ENCODE measurements at regions not wholly inside any gene's neighbourhood (a gene's known extent, or its start where the extent isn't known, plus 50 kb on each side); places are given as distances from the start of the nearest gene placed in this dataset.
"Not testable (repeated sequence)": the region's sequence is repeated elsewhere in the genome, so short reads cannot be mapped to it uniquely, and the experiment has no call there.

DNA sequence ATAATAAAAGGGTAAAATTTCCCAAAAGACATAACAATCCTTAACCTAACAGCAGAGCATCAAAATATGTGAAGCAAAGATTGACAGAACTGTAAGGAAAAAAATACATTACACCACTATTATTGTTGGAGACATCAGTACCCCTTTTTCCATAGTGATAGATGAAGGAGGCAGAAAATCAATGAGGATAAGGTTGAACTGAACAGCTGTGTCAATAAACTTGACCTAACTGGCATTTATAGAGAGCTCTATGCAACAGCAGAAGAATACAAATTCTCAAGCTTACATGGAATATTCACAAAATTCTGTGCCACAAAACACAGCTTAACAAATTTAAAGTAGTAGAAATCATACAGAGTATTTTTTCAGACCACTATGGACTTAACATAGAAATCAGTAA, 195.0 kb upstream of the ELAC2 start:
- DNase-seq (ENCODE audit: low read depth) = no peak

DNA sequence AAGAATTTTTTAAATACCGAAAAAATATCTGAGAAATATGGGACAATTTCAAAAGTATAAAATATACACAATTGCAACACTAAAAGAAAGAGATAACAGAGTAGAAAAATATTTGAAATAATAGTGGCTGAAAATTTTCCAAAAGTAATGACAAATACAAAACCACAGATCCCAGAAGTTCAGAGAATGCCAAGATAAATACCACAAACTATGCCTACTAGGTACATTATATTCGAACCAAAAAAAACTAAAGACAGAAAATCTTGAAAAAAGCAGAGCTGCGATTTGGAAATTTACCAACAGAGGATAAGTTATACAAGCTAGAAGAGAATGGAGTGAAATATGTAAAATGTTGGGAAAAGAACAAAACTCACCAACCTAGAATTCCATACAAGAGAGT, 191.3 kb upstream of the ELAC2 start:
- no peak for DNase-seq (ENCODE audit: low read depth)

DNA sequence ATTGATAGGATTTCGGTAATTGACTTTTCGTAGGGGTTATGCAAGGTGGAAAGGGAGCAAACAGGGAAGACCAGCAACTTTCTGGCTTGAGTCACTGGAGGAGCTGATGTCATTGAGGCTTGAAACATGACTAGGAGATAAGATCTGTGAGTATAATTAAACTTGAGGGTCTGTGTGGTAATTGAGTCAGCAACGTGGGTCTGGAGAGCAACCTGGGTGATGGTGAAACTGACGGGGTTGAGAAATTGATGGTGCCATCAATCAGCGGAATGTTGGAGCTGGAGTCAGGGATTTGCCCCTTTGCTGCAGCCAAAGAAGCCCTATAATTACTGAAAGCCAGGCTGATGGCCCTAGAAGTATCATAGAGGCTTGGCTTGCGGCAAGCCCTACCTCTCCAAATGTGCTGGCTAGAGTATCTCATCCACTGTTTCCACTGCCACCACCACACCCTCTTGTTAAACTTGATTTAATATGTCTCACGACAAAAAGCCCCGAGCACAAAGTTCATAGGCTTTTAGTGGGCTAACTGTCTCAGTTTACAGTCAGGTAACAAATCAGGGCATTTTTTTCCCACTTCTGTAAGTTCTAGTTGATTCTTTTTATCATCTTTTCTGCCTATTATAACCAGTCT, 186.9 kb upstream of the ELAC2 start:
- DNase-seq (ENCODE audit: low read depth) = no peak

DNA sequence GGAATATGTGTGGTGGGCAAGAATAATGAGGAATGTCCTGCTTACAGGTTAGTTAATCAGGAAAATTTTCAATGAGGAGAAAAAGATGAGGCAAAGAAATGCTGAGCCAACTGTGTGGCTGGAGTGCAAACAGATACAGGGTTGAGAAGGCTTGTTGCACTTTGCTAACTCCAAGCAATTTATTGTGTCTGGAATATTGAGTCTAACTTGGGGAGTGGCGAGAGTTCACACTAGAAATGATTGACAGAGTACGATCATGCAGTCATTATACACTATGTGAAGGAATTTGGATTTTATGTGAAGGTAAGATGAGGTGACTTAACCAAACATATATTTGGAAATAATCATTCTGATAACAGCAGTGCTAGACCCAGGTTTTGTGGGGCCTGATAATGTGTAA, 185.0 kb upstream of the ELAC2 start:
- DNase-seq (ENCODE audit: low read depth) = no peak

DNA sequence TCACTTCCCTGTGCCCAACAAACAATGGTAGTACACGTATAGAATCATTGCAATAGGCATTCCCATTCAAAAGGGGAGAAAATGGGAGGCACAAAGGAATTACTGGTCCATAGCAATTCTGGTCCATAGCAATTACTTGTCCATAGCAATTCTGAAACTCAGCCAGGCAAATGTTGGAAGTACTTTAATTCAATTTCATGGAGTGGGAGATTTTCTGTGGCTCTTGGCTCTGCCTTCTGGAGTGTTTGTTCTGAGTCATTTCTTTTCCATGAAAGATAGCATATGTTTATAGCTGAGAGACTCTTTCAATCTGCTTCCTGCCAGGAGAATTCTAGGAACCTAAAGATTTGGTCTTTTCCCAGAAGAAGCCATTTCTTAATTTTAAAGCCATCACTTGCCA, 182.8 kb upstream of the ELAC2 start:
- no peak for DNase-seq (ENCODE audit: low read depth)

DNA sequence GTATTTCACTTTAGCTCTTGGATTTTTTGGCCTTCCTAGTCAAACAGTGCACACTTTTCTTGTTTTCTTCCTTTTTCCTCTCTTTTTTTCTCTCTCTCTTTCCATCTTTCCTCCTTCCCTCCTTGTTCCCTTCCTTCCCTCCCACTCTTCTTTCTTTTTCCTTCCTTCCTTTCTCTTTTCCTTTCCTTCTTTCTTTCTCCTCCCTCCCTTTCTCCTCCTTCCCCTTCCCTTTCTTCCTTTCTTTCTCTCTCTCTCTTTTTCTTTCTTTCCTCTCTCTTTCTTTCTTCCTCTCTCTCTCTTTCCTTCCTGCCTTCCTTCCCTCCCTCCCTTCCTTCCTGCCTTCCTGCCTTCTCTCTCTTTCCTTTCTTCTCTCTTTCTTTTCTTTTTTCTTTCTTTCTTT, 181.6 kb upstream of the ELAC2 start:
- DNase-seq (ENCODE audit: low read depth) = no peak

DNA sequence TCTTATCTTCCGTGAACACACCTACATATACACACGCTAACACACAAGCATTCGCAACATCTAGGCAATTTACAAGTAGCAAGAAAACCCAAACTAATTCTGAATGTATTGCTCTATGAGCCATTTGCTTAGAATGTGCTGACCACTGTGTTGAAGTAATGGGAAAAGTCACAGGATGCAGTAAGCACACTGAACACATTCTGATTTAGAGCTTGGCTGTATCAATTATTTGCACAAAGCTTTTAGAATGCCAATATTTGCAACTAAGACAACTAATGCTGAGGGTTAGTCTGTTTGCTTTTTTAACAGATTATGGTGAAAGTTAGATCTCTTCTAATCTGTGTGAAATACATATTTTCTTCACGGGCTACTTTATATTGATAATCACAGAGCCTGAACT, 179.8 kb upstream of the ELAC2 start:
- no peak for DNase-seq (ENCODE audit: low read depth)

DNA sequence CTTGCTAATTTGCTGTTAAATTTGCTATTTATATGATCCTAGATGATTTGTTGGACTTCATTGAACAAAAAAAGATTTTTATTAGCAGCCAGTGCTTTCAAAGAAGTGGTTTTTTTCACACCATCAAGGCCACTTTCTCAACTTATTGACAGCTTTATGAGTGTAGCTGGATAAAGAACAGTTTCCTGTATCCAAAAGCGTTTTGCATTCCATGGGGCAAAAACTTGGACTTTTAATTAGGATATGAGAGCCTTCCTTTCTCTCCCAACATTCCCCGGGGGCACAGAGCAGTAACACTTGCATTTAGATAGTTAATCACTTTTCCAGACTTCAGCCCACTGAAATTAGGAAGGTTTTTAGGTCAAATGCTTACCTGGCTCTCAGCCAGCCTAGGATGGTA, 177.1 kb upstream of the ELAC2 start:
- DNase-seq (ENCODE audit: low read depth) = no peak

DNA sequence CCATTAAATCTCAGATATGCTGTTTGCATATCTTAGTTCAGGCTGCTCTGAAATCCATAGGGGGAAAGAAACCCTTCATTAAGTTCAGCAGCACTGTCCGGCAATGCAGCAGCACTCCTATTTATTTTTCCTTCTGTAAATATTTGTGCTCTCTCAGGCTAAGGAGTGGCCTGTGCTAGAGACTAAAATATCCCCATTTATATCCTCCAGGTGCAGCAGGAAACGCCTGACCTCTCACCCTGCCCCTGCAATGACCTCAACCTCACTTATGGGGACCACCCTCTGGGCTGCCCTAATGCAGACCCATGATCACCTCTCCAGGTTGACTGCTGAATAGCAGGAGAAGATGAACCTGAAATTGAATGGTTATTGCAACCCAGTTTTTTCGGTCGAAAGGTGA, 165.0 kb upstream of the ELAC2 start:
- no peak for DNase-seq (ENCODE audit: low read depth)

DNA sequence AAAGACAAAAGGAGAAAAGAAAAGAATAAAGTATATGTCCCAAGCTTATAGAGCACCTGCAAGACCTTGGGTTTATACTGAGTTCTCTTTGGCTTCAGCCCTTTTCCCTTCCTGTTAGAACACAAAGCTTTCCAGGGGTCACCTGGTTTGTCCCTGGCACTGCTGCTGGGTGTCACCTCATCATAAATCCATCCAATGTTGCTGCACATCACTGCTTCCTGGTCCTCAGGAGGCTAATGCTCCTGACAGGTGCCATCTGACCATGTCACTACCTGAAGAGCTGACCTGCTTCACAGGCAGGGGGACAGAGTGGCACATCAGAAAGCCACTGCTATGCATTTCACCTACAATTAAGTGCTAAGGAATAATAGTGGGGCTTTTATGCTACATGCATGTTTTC, 164.6 kb upstream of the ELAC2 start:
- DNase-seq (ENCODE audit: low read depth) = no peak

DNA sequence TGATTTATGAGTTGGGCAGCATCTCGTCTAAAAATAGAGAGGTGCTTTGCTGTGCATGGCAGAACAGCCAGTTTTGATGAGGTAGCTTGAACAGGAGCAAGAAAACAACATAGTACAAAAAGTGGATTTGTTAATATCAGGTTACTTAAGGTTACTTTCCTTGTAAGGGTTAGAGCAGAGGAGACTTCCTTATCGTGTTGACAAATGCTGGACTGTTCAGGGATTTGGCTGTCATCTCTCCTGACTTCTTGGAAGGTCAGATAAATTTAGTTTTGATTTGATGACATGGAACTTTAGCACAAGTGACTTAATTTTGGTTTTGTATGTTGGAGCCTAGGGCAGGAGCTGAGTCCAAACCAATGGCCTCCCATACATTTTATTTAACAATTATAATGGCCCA, 163.9 kb upstream of the ELAC2 start:
- no peak for DNase-seq (ENCODE audit: low read depth)

DNA sequence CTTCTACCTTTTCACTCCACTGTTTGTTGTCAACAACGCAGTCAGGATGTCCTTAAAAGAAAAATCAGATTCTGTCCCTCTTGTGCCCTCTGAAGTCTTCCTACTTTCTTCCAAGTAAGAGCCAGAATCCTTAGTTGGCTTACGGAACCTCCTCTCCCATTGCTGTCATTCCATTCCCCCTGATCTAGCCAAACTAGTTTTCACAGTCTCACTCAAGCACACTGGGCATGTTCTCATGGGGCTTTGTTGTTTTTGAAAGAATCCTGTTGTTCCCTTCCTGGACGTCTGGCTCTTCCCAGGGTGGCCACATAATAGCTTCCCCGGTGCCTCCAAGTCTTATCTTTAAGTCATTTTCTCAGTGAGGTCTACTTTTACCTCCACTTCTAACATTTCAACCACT, 158.6 kb upstream of the ELAC2 start:
- DNase-seq (ENCODE audit: low read depth) = no peak

DNA sequence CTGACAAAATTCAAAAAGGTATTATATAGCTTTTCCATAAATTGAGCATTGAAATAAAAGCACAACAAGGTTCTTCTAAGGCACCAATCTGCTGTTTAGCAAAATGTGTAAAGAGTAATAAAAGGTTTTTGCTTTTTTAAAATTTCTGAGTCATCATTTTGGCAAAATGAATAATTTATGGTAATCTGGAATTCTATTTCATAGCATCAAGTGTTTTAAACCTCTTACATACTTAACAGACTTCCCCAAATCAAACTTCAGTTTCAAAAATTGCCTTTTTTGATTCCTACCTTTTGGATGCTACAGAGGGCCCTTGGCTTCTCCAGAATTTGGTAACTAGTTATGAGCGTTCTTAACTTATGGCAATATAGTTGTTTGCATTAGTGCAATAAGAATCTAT, 154.0 kb upstream of the ELAC2 start:
- no peak for DNase-seq (ENCODE audit: low read depth)

DNA sequence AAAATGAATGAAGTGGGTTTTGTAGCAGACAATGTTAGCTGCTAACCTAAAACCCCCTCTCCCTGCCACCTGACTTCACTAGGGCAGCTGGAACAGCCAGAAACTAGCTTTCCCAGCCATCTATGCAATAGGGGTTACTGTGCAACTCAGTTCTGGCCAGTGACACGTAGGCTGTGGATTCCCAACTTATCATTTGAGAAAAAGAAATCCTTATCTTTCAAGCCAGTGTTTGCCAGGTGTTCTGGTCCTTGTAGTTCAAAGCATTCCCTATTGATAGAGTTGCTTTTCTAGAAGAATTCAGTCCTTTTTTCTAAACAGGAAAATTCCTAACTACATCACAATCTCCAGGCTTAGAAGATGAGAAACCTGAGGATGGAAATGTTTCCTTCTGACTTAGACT, 144.5 kb upstream of the ELAC2 start:
- no peak for DNase-seq (ENCODE audit: low read depth)

DNA sequence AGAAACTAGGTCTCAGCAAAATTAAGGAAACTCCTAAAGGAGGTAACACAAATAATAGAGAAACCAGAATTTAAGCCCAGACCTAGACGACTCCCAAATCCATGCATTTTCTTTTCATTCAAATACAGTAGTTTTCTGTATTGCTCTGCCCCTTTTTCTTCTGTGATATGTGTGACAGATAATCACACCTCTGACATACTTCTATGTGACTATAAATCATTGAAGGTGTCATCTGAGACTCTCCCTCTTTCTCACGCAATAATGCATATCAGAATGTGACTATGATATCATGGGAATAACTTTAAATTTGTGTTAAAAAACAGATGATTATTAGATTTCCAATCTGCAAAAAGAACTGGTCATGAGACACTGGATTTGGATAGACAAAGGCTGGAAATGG, 143.0 kb upstream of the ELAC2 start:
- DNase-seq (ENCODE audit: low read depth) = no peak

DNA sequence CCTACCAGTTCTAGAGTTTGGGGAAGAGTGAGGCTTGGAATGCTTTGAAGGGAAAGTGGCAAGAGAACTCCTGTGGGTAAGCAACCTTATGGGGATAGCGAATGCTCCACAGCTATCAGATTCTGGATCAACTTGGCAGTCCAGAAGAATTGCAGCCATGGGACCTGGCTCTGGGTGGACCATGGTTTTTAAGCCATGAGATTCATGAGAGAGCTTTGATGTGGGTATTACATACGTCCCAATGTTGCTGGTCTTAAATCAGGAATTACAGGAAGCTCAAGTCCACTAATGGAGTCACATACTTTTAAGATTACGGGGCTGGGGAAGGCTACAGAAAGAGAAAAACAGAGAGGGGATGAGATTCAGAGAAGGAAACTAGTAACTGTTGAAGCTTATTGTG, 142.5 kb upstream of the ELAC2 start:
- DNase-seq (ENCODE audit: low read depth) = no peak

DNA sequence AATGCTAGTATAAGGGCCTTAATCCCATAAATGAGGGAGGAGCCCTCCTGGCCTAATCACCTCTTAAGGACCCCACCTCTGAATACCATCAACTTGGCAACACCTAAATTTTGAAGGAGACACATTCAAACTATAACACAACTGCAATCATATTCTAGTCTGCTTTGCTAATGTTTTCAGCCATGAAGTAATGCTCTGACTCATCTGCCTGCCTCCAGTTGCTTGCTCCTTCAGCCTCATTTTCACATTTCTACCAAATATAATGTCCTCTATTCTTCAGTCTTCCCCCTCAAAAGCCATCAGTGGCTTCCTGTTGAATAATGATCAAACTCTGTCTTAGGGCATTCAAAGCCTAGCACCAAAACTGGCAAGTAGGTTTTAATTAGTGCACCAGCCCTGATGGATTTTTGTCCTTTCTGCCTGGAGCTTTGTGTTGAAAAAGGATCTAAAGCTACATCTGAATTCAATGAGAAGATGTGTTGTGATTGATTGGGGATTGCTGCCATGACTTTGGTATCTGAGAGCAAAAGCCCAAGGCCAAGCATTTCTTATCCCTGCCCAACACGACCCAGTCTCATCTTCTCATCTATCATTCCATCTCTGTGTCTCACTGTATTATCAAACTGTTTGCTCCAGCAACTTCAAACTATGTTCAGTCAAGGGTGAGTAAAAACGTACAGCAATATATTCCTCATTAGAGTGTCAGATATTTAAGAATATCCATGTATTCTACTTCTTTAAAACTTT, 140.8 kb upstream of the ELAC2 start:
- no peak for DNase-seq (ENCODE audit: low read depth)

DNA sequence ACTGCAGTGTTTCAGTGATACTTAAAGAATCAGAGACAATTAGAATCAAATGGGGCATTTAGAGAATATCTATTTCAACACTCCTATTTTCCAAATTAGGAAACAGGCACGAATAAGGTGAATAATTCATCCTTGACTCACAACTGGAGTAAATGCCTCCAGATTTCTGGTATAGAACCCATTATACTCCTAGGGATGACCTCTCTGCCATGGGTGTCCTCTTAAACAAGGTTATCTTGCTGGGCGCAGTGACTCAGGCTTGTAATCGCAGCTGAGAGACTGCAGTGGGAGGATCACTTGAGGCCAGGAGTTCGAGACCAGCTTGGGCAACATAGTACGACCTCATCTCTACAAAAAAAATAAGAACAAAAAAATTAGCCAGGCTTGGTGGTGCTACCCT, 139.8 kb upstream of the ELAC2 start:
- DNase-seq (ENCODE audit: low read depth) = no peak

DNA sequence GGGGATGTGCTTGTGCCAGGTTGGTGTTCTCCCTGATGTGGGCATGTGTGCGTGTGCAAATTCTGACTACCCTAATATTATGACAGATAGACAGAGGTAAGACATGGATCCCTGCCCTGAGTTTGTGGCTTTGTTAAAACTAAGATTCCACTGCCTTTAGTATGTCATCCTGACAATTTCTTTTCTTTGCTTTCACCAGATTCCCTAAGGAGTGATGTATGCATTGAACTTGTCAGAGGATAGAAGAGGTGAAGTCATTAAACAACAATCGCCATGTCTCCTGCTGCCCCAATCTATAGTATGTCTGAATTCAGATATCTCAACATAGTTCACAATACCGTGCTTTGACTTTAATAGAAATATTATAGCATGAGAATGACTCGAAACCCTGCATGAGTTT, 137.1 kb upstream of the ELAC2 start:
- no peak for DNase-seq (ENCODE audit: low read depth)

DNA sequence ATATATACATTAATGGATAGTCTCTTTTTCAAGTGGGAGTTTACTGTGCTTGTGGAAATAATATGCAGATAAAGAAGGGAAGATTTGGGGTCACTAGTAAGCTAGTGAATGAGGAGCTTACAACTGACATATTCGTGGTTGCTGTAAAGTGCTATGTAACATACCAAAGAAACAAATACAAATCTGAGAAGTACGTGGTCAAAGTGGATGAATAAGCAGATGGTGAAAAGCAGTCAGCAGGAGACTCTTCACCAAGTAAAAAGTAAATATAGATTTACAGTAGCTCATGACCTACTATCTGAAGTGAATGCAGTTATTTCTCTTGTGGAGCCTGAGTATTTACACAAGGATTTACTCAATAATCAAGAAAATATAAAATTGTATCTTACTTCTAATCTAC, 136.6 kb upstream of the ELAC2 start:
- DNase-seq (ENCODE audit: low read depth) = peak; percentile 9

DNA sequence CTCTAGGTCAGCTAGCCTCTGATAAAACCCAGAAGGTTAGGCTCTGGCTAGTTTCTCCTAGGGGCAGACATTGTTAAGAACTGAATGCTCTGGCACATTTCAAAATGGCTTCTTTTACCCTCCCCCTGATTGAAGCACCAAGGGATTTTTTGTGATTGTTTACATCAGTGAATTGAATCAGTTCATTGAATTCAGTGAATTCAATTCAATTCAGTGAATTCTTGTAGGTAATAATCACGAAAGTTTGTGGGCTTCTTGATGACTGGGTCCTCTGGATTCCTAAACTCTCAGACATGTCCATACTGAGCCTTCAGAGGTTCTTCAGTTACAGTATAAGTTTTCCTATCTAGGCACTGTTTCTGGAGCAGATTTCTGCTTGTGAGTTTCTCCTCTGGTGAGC, 135.2 kb upstream of the ELAC2 start:
- peak; percentile 17 for DNase-seq (ENCODE audit: low read depth)

DNA sequence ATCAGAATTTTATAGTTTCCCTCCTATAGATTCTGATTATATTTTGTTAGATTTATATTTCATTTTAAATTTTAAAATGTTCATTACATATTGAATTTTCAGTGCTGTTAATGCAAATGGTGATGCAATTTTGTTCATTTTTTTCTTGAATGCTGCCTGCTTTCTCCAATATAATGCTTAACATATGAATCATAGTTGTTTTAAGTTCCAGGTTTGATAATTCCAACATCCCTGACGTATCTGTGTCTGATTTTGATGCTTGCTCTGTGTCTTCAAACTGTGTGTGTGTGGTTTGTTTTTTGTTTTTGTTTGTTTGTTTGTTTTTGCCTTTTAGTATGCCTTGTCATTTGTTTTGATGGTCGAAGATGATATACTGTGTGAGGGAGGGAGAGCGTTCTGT, 134.7 kb upstream of the ELAC2 start:
- DNase-seq (ENCODE audit: low read depth) = no peak

DNA sequence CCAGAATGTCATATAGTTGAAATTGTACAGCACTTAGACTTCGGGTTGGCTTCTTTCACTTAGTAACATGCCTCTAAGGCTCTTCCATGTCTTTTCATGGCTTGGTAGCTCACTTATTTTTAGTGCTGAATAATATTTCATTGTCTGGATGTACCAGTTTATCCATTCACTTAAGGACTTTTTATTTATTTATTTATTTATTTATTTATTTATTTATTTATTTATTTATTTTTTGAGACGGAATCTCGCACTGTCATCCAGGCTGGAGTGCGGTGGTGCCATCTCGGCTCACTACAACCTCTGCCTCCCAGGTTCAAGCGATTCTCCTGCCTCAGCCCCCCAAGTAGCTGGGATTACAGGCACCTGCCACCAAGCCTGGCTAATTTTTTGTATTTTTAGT, 132.9 kb upstream of the ELAC2 start:
- DNase-seq (ENCODE audit: low read depth) = not testable (repeated sequence)

DNA sequence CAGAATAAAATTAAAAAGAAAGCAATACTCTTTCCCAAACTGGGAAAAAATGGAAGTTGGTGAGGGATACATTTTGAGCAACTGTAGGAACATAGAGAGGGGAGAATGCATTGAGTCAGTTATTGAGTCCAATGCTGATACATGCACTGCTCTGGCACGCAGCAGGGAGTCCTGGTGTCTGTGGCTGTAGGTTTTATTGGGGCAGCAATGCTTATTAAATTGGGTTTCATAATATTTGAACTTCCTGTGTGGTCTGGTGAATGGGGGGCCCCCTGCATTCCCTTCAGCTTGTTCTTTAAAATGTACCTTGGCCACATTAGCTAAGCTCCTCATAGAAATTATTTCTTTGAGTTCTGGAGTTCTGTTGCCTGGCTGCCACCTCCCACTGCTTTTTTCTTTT, 125.2 kb upstream of the ELAC2 start:
- DNase-seq (ENCODE audit: low read depth) = no peak
